ENCODE measurements at regions not wholly inside any gene's neighbourhood (a gene's known extent, or its start where the extent isn't known, plus 50 kb on each side); places are given as distances from the start of the nearest gene placed in this dataset.
"Not testable (repeated sequence)": the region's sequence is repeated elsewhere in the genome, so short reads cannot be mapped to it uniquely, and the experiment has no call there.

DNA sequence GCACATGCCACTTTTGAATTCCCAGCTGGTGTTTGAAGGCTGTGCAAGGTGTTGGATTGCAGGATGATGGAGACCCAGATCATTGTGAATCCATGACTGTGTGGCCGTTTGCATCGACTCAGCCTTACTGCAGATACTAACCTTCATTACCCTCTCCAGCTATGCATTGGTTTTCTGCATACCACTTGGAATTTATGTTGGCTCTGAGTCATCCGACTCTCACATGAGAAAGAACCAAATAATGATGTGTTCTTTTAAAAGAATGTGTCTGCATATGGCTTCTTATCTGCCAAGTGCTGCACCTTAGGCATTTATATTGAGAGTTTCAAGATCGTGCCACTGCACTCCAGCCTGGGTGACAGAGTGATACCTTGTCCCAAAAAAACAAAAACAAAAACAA, 106.7 kb upstream of the PRKX start:
- no peaks in the 10 kb centered on the region for H3K36me3 ChIP-seq (ENCODE audit: control insufficient read depth, insufficient read depth, low read length)
- no peak for DNase-seq
- POLR2A ChIA-PET, result no interaction called here
- no TSS peak for BruUV-seq (replicated peaks)
- H3K4me3 Mint-ChIP-seq (ENCODE audit: unreplicated experiment), result no peak overlapping the region
- H3K27me3 Mint-ChIP-seq (ENCODE audit: insufficient read depth, unreplicated experiment), result no peaks in the 10 kb centered on the region
- no peak overlapping the region for H3K4me3 ChIP-seq (ENCODE audit: low read depth, low read length)
- peaks cover 7% of the 10 kb centered on the region for H3K4me1 Mint-ChIP-seq (ENCODE audit: low read depth, unreplicated experiment)
- H3K27me3 ChIP-seq (replicated peaks; ENCODE audit: control insufficient read depth, insufficient read depth, low read length), result no peaks in the 10 kb centered on the region
- no peaks in the 10 kb centered on the region for H3K9me3 ChIP-seq
- intact Hi-C loops (cut with micrococcal nuclease; ENCODE audit: unreplicated experiment), result no loop called here
- peaks cover 53% of the 10 kb centered on the region for H3K36me3 Mint-ChIP-seq (ENCODE audit: insufficient read depth, unreplicated experiment)
- CTCF ChIA-PET, result no interaction called here
- no peaks in the 10 kb centered on the region for H3K9me3 Mint-ChIP-seq (ENCODE audit: unreplicated experiment)
- TF ChIP-seq, protein P1, sequence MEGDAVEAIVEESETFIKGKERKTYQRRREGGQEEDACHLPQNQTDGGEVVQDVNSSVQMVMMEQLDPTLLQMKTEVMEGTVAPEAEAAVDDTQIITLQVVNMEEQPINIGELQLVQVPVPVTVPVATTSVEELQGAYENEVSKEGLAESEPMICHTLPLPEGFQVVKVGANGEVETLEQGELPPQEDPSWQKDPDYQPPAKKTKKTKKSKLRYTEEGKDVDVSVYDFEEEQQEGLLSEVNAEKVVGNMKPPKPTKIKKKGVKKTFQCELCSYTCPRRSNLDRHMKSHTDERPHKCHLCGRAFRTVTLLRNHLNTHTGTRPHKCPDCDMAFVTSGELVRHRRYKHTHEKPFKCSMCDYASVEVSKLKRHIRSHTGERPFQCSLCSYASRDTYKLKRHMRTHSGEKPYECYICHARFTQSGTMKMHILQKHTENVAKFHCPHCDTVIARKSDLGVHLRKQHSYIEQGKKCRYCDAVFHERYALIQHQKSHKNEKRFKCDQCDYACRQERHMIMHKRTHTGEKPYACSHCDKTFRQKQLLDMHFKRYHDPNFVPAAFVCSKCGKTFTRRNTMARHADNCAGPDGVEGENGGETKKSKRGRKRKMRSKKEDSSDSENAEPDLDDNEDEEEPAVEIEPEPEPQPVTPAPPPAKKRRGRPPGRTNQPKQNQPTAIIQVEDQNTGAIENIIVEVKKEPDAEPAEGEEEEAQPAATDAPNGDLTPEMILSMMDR (IDR thresholded peaks at IDR 0.05; ENCODE audit: insufficient read depth in 1 of 2, low read depth in 1 of 2, low read length in 1 of 2, severe bottlenecking in 1 of 2, unreplicated experiment in 1 of 2), result no peak
- no peaks in the 10 kb centered on the region for H3K4me1 ChIP-seq
- H3K27ac Mint-ChIP-seq (ENCODE audit: unreplicated experiment), result peak overlapping the region; percentile 35

- H3K4me3 Mint-ChIP-seq (ENCODE audit: unreplicated experiment); H3K4me1 ChIP-seq; H3K4me3 ChIP-seq (ENCODE audit: low read depth, low read length); H3K4me1 Mint-ChIP-seq (ENCODE audit: low read depth, unreplicated experiment); DNase-seq; H3K27me3 ChIP-seq (replicated peaks; ENCODE audit: control insufficient read depth, insufficient read depth, low read length); CTCF ChIA-PET; H3K27me3 Mint-ChIP-seq (ENCODE audit: insufficient read depth, unreplicated experiment); BruUV-seq (replicated peaks); H3K9me3 ChIP-seq; H3K27ac Mint-ChIP-seq (ENCODE audit: unreplicated experiment); H3K36me3 ChIP-seq (ENCODE audit: control insufficient read depth, insufficient read depth, low read length); H3K9me3 Mint-ChIP-seq (ENCODE audit: unreplicated experiment); intact Hi-C loops (cut with micrococcal nuclease; ENCODE audit: unreplicated experiment); POLR2A ChIA-PET: not testable (repeated sequence)
- H3K36me3 Mint-ChIP-seq (ENCODE audit: insufficient read depth, unreplicated experiment), result peaks cover 54% of the 10 kb centered on the region
These were observed 104.0 kb upstream of the PRKX start for GRCh38 chrX:3817480-3817879.

- POLR2A ChIA-PET, result no interaction called here
- peak overlapping the region; percentile 69 for H3K4me3 ChIP-seq (ENCODE audit: low read depth, low read length)
- no peaks in the 10 kb centered on the region for H3K27me3 ChIP-seq (replicated peaks; ENCODE audit: control insufficient read depth, insufficient read depth, low read length)
- H3K27ac Mint-ChIP-seq (ENCODE audit: unreplicated experiment), result peak overlapping the region; percentile 82
- H3K36me3 ChIP-seq (ENCODE audit: control insufficient read depth, insufficient read depth, low read length), result no peaks in the 10 kb centered on the region
- peaks cover 40% of the 10 kb centered on the region for H3K36me3 Mint-ChIP-seq (ENCODE audit: insufficient read depth, unreplicated experiment)
- TF ChIP-seq, protein P1 (IDR thresholded peaks at IDR 0.05; ENCODE audit: insufficient read depth in 1 of 2, low read depth in 1 of 2, low read length in 1 of 2, severe bottlenecking in 1 of 2, unreplicated experiment in 1 of 2), result peak in 1 of 2 experiments; percentile 44
- H3K4me3 Mint-ChIP-seq (ENCODE audit: unreplicated experiment), result peak overlapping the region; percentile 80
- intact Hi-C loops (cut with micrococcal nuclease; ENCODE audit: unreplicated experiment), result no loop called here
- DNase-seq, result peak; percentile 77 to 79
- BruUV-seq (replicated peaks), result no TSS peak
- no peaks in the 10 kb centered on the region for H3K9me3 ChIP-seq
- H3K4me1 ChIP-seq, result no peaks in the 10 kb centered on the region
- CTCF ChIA-PET, result no interaction called here
- H3K27me3 Mint-ChIP-seq (ENCODE audit: insufficient read depth, unreplicated experiment), result no peaks in the 10 kb centered on the region
- H3K4me1 Mint-ChIP-seq (ENCODE audit: low read depth, unreplicated experiment), result peaks cover 7% of the 10 kb centered on the region
- no peaks in the 10 kb centered on the region for H3K9me3 Mint-ChIP-seq (ENCODE audit: unreplicated experiment)
These were observed 102.6 kb upstream of the PRKX start for GRCh38 chrX:3815896-3816664.
